PC-3 (cell line): ENCODE measurements at regions not wholly inside any gene's neighbourhood (a gene's known extent, or its start where the extent isn't known, plus 50 kb on each side); places are given as distances from the start of the nearest gene placed in this dataset.

Experiments
- ATAC-seq: fragments of 200-7000 bp; cut with Tn5 transposase; 2 replicates; pipeline ENCODE4 v1.9.1; 2020; ENCODE audit warnings: mild to moderate bottlenecking, moderate library complexity
- BruUV-seq: library from RNA; stranded (reverse); fragments of 400-500 nt; replicated peaks from 2 replicates; lab custom pipeline; 2021; lab: Mats Ljungman, UMichigan
- CTCF ChIA-PET: fragments of 300-600 bp; sonication (Branson Sonifier 250); formaldehyde crosslinking; loops from one replicate; lab custom pipeline; 2022; ENCODE audit warnings: antibody characterized with exemption; lab: Charles Lee
- POLR2A ChIA-PET: fragments of 300-600 bp; sonication (Branson Sonifier 250); formaldehyde crosslinking; loops from one replicate; lab custom pipeline; 2022; ENCODE audit warnings: antibody characterized with exemption; ENCODE audit not compliant: unreplicated experiment; lab: Charles Lee
- DNase-seq: peaks from one replicate; pipeline ENCODE4 v3.0.0-alpha.2; 2015
- H2AFZ ChIP-seq: fragments of 300-600 bp; sonication (generic); 2 replicates; pipeline ENCODE4 v1.6.0; 2016; ENCODE audit warnings: antibody characterized with exemption, low read length
- H3F3A ChIP-seq: fragments of 300-600 bp; sonication (generic); one replicate; pipeline ENCODE4 v1.6.0; 2017; ENCODE audit warnings: antibody characterized with exemption, low read length, control low read depth, mild to moderate bottlenecking; ENCODE audit not compliant: unreplicated experiment
- H3K27ac ChIP-seq: fragments of 300-600 bp; sonication (generic); 2 replicates; pipeline ENCODE4 v1.5.1; 2016; ENCODE audit warnings: mild to moderate bottlenecking, low read length
- H3K27me3 ChIP-seq: fragments of 300-600 bp; sonication (generic); 2 replicates; pipeline ENCODE4 v1.6.1; 2016; ENCODE audit warnings: low read length, mixed read lengths
- H3K36me3 ChIP-seq: fragments of 300-600 bp; sonication (generic); 2 replicates; pipeline ENCODE4 v1.6.1; 2016; ENCODE audit warnings: low read depth, mixed run types, low read length, mixed read lengths
- H3K4me1 ChIP-seq: fragments of 300-600 bp; sonication (generic); 2 replicates; pipeline ENCODE4 v1.5.1; 2016; ENCODE audit warnings: low read length; ENCODE audit not compliant: insufficient read depth
- H3K4me2 ChIP-seq: fragments of 300-600 bp; sonication (generic); 2 replicates; pipeline ENCODE4 v1.6.0; 2016; ENCODE audit warnings: low read length
- H3K4me3 ChIP-seq: fragments of 300-600 bp; sonication (generic); 2 replicates; pipeline ENCODE4 v1.5.1; 2016; ENCODE audit warnings: mild to moderate bottlenecking, low read length, mixed read lengths
- H3K79me2 ChIP-seq: fragments of 300-600 bp; sonication (generic); 2 replicates; pipeline ENCODE4 v1.6.1; 2017; ENCODE audit warnings: low read length, mixed read lengths
- H3K9ac ChIP-seq: fragments of 300-600 bp; sonication (generic); 2 replicates; pipeline ENCODE4 v1.6.0; 2016; ENCODE audit warnings: mild to moderate bottlenecking, low read length
- H3K9me2 ChIP-seq: fragments of 300-600 bp; sonication (generic); replicated peaks from 2 replicates; pipeline ENCODE4 v1.6.1; 2016; ENCODE audit warnings: mixed run types, low read length, mixed read lengths
- H3K9me3 ChIP-seq: fragments of 300-600 bp; sonication (generic); 2 replicates; pipeline ENCODE4 v1.6.1; 2016; ENCODE audit warnings: low read length, mixed read lengths
- H4K20me1 ChIP-seq: fragments of 300-600 bp; sonication (generic); 2 replicates; pipeline ENCODE4 v1.6.1; 2016; ENCODE audit warnings: low read length, mixed read lengths
- EZH2 ChIP-seq: fragments of 300-600 bp; sonication (generic); IDR thresholded peaks from one replicate; pipeline ENCODE4 v1.6.1; 2017; ENCODE audit warnings: antibody characterized with exemption, mild to moderate bottlenecking, low read length; ENCODE audit not compliant: unreplicated experiment
- EZH2phosphoT487 ChIP-seq: fragments of 300-600 bp; sonication (generic); IDR thresholded peaks from 2 replicates; pipeline ENCODE4 v1.6.1; 2018; ENCODE audit warnings: mild to moderate bottlenecking, antibody characterized with exemption, low read length, borderline replicate concordance
- intact Hi-C: fragments of 100-400 bp; cut with micrococcal nuclease; formaldehyde crosslinking; loops from 2 replicates; pipeline ENCODE4 v1.9.0; 2023
- TF ChIP-seq, protein P1 (sequence below): fragments of 300-600 bp; sonication (generic); conservative IDR thresholded peaks from 2 replicates; pipeline ENCODE4 v1.5.1; 2017; ENCODE audit warnings: antibody characterized with exemption, low read depth, mild to moderate bottlenecking, low read length

DNA sequence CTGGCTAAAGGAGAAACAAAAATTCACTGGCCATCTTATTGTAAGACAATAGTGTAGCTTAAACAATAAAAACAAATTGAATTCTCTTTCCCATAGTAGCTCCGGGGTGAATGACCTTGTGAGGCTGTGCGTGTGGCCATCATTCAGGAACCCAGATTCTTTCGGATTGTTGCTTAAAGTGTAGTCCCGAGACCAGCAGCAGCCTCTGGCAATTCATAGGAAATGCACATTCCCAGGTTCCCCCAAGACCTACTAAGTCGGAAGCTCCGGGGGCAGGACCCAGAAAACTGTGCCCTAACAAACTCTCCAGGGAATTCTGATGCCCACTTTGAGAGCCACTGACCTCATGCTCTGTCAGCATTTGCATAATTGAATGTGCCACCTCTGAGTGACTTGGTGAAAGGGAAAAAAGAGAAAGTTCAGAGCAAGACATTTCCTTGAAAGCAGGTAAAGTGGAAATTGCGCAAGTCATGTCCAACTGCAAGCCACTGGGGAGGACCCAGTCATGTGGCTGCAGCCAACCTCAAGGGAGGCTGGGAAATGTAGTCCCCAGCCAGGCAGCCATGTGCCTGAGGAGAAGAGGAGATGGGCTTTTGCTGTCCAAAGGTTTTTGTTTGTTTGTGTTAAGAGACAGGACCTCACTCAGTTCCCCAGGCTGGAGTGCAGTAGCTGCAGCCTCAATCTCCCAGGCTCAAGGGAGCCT lies 50.7 kb upstream of the PNMA8B start:
- Histone ChIP-seq H3K9ac (no peak overlapping the region), H3K79me2 (no peaks in the 10 kb centered on the region), H3K27me3 (no peaks in the 10 kb centered on the region), H3K4me3 (no peak overlapping the region), H3K27ac (no peak overlapping the region), H3F3A (no peaks in the 10 kb centered on the region), H4K20me1 (no peaks in the 10 kb centered on the region), H3K4me1 (no peaks in the 10 kb centered on the region), H3K9me3 (no peaks in the 10 kb centered on the region), H2AFZ (no peak overlapping the region), H3K9me2 (no peaks in the 10 kb centered on the region), H3K4me2 (no peak overlapping the region), H3K36me3 (no peaks in the 10 kb centered on the region)
- BruUV-seq: no TSS peak
- CTCF ChIA-PET: no interaction called here
- POLR2A ChIA-PET: no interaction called here
- intact Hi-C loops: no loop called here
- ATAC-seq (no peak), DNase-seq (peak; percentile 28)
- TF ChIP-seq, protein P1, sequence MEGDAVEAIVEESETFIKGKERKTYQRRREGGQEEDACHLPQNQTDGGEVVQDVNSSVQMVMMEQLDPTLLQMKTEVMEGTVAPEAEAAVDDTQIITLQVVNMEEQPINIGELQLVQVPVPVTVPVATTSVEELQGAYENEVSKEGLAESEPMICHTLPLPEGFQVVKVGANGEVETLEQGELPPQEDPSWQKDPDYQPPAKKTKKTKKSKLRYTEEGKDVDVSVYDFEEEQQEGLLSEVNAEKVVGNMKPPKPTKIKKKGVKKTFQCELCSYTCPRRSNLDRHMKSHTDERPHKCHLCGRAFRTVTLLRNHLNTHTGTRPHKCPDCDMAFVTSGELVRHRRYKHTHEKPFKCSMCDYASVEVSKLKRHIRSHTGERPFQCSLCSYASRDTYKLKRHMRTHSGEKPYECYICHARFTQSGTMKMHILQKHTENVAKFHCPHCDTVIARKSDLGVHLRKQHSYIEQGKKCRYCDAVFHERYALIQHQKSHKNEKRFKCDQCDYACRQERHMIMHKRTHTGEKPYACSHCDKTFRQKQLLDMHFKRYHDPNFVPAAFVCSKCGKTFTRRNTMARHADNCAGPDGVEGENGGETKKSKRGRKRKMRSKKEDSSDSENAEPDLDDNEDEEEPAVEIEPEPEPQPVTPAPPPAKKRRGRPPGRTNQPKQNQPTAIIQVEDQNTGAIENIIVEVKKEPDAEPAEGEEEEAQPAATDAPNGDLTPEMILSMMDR: no peak
- no peak for TF ChIP-seq EZH2

GRCh38 chr19:46550684-46551083 lies 50.4 kb upstream of the CALM3 start:
- ChIA-PET CTCF (no interaction called here), POLR2A (no interaction called here)
- no peak for DNase-seq
- H3K9me3 ChIP-seq: no peaks in the 10 kb centered on the region
- H3K27me3 ChIP-seq: no peaks in the 10 kb centered on the region
- no peak overlapping the region for H3K27ac ChIP-seq
- H4K20me1 ChIP-seq: no peaks in the 10 kb centered on the region
- H3K36me3 ChIP-seq: no peaks in the 10 kb centered on the region
- no peak overlapping the region for H3K4me2 ChIP-seq
- intact Hi-C loops: no loop called here
- no peaks in the 10 kb centered on the region for H3F3A ChIP-seq
- H3K9ac ChIP-seq: no peak overlapping the region
- H2AFZ ChIP-seq: no peak overlapping the region
- no peaks in the 10 kb centered on the region for H3K9me2 ChIP-seq
- H3K4me3 ChIP-seq: no peak overlapping the region
- TF ChIP-seq EZH2phosphoT487 (no peak), EZH2 (no peak)
- TF ChIP-seq, protein P1: no peak
- no peaks in the 10 kb centered on the region for H3K4me1 ChIP-seq
- no peaks in the 10 kb centered on the region for H3K79me2 ChIP-seq
- ATAC-seq: no peak
- BruUV-seq: no TSS peak

GRCh38 chr19:46551164-46551563 lies 50.0 kb upstream of the CALM3 start:
- Histone ChIP-seq H3K4me1 (no peaks in the 10 kb centered on the region), H3K27me3 (no peaks in the 10 kb centered on the region), H3K9me3 (no peaks in the 10 kb centered on the region), H3F3A (no peaks in the 10 kb centered on the region), H3K4me2 (no peak overlapping the region), H4K20me1 (no peaks in the 10 kb centered on the region), H3K4me3 (no peak overlapping the region), H3K79me2 (no peaks in the 10 kb centered on the region), H3K9me2 (no peaks in the 10 kb centered on the region), H3K36me3 (no peaks in the 10 kb centered on the region), H2AFZ (no peak overlapping the region), H3K27ac (no peak overlapping the region), H3K9ac (no peak overlapping the region)
- CTCF ChIA-PET: no interaction called here
- no peak for TF ChIP-seq EZH2
- TF ChIP-seq EZH2phosphoT487: no peak
- TF ChIP-seq, protein P1: no peak
- POLR2A ChIA-PET: no interaction called here
- DNase-seq (no peak), ATAC-seq (no peak)
- intact Hi-C loops: no loop called here
- BruUV-seq: no TSS peak
